ENCODE measurements at regions not wholly inside any gene's neighbourhood (a gene's known extent, or its start where the extent isn't known, plus 50 kb on each side); places are given as distances from the start of the nearest gene placed in this dataset.

DNA sequence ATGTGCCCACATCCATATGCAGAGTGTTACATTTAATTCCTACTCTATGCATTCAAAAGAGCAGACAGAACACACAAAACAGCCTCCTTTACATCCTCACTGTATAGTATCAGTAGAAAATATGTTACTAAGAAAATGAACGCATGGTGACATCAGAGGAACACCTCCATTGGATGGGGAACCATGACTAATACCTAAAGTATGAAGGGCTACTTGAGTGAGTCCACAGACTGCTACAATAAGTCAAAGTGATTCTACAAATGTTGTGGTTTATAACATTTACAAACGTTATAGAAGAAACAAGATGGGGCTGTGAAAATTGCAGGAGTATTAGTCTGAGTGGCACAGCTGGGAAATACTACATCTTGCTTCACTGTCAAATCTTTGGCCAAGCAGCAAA is 1830.9 kb upstream of the PIK3C3 start:
- TF ChIP-seq, protein P1, sequence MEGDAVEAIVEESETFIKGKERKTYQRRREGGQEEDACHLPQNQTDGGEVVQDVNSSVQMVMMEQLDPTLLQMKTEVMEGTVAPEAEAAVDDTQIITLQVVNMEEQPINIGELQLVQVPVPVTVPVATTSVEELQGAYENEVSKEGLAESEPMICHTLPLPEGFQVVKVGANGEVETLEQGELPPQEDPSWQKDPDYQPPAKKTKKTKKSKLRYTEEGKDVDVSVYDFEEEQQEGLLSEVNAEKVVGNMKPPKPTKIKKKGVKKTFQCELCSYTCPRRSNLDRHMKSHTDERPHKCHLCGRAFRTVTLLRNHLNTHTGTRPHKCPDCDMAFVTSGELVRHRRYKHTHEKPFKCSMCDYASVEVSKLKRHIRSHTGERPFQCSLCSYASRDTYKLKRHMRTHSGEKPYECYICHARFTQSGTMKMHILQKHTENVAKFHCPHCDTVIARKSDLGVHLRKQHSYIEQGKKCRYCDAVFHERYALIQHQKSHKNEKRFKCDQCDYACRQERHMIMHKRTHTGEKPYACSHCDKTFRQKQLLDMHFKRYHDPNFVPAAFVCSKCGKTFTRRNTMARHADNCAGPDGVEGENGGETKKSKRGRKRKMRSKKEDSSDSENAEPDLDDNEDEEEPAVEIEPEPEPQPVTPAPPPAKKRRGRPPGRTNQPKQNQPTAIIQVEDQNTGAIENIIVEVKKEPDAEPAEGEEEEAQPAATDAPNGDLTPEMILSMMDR (conservative IDR thresholded peaks at IDR 0.05; ENCODE audit: low read depth, low read length), result no peak
- no peak for TF ChIP-seq EZH2 (IDR thresholded peaks at IDR 0.05; ENCODE audit: low read length, unreplicated experiment)
